NCI-H510A treated with DMSO at 0.1 percent for 48 hours (cell line): ENCODE measurements at regions not wholly inside any gene's neighbourhood (a gene's known extent, or its start where the extent isn't known, plus 50 kb on each side); places are given as distances from the start of the nearest gene placed in this dataset.

Experiments used
- DNase-seq: peaks from one replicate; lab custom pipeline; 2025; lab: John Stamatoyannopoulos, UW

- DNase-seq = no peak
These were observed 129.2 kb downstream of the RPS24 start for GRCh38 chr10:78162853-78163252.

DNA sequence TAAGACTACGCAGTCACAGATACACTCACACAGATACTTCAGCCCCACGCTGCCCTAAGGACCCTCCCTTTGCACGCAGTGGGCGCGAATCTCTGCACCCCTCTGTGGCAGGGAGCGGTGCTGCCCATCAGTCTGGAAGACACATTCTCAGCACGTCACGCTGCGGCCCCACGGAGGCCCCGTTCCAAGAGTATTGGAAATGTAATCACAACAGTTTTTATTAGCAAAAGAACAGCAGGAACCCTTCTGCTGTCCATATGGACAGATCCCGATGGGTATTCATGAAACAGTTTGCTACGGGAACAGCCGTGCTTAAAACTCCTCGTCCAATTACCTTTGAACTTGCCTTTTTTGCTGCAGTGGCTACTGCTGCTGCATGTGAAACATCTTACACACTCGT lies 131.0 kb downstream of the RPS24 start:
- no peak for DNase-seq

- DNase-seq = no peak
These were observed 131.5 kb downstream of the RPS24 start for GRCh38 chr10:78165172-78165571.

- peak; percentile 94 for DNase-seq
These were observed 132.0 kb downstream of the RPS24 start for GRCh38 chr10:78165617-78166016.

- DNase-seq = no peak
These were observed 132.6 kb downstream of the RPS24 start for GRCh38 chr10:78166261-78166660.

- DNase-seq = no peak
These were observed 135.6 kb downstream of the RPS24 start for GRCh38 chr10:78169214-78169613.

DNA sequence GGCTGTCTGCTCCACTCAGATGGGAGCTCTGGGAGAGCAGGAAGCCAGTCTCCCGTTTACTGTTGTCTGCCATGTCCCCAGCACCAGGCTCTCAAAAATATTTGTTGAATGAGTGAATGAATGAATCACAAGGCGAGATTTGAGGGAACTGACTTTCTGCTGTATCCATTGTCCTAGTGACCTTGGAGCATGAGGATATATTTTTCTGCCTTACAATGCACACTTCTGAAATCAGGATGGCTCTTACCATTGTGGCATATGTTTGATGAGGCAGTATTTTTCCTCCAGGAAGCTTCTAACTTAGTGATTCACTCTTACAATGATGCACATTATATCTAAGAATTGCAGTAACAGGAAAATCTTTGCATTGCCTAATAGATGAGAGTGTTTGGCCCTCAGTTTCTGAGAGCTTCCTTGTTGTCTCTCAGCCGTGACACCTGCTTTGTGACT lies 136.4 kb downstream of the RPS24 start:
- no peak for DNase-seq

GRCh38 chr10:78171633-78172400 lies 138.2 kb downstream of the RPS24 start:
- DNase-seq = no peak

DNA sequence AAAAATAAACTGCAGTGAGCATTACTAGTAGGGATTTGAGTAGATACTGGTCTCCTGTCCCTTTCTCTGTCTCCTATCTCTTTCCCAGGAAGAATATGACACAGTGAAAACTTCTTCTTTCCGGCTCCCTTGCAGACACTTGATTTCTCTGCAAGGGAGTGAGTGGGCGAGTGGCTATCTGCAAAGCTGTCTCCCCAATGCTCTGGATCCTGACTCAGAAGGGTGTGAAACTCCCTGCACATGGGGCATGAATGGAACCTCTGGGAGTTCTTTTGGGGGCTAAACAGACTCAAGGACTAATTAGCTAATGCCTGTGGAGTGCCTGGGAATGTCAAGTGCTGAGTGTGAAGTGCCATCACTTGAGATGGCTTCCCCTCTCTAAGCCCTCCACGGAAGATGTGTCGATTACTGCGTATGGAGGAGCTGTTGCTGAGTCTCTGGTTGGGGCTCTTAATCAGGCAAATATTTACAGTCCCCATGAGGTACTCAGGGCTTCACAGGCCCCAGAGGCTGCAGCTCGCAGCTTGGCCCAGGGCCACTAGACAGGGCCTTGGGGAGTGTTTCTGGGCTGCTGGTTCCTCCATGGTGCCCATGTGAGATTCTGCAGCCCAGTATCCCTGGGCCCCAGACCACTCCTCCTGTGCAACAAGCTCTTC lies 139.8 kb downstream of the RPS24 start:
- peak; percentile 53 for DNase-seq

DNA sequence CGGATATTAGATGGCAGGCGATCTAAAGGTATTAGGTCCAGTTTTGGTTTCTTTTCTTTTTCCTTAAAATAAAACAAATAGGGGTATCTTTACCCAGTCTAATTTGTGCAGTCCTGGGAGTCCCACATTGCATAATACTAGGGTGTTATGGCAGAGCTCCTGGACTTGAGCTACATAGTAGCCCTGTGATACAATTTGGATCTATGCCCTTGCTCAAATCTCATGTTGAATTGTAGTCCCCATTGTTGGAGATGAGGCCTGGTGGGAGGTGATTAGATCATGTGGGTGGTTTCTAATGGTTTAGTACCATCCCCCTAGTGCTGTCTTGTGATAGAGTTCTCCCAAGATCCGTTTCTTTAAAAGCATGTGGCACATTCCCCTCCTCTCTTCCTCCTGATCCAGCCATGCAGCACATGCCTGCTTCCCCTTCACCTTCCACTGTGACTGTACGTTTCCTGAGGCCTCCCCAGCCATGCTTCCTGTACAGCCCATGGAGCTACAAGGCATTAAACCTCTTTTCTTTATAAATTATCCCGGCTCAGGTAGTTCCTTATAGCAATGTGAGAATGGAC lies 141.9 kb downstream of the RPS24 start:
- no peak for DNase-seq

- no peak for DNase-seq
These were observed 143.0 kb downstream of the RPS24 start for GRCh38 chr10:78176320-78177317.

DNA sequence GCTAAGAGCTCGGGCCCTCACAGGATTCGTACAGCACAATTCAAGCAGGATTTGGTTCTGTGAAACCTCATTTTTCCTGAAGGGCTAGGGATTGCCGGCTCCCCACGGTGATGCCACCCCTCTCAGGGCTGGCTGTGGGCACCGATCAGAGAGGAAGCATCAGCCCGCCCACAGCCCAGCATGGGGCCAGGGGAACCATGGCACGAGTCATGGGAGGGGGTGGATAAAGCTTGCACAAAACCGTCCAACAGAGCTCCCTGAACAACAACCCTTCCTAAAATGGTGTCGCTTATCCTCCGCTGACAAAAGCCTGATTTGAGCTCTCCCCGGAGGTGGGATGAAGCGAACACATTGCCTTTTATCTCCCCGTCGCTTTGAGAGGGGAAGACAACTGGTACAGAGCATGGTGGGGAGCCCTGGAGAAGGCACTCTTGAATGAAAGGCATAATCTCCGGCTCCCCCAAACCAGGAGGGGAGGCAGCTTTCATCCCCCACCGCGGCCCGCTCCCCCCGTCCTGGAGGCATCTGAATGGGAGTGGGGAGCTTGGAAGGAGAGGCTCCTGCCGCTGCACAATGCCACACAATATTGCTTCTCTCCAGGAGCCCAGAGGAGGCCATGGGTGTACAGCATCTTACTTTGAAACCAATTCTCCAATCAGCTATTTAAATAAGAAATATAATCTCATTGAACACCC lies 144.0 kb downstream of the RPS24 start:
- no peak for DNase-seq

GRCh38 chr10:78178397-78178796 lies 144.7 kb downstream of the RPS24 start:
- no peak for DNase-seq

DNA sequence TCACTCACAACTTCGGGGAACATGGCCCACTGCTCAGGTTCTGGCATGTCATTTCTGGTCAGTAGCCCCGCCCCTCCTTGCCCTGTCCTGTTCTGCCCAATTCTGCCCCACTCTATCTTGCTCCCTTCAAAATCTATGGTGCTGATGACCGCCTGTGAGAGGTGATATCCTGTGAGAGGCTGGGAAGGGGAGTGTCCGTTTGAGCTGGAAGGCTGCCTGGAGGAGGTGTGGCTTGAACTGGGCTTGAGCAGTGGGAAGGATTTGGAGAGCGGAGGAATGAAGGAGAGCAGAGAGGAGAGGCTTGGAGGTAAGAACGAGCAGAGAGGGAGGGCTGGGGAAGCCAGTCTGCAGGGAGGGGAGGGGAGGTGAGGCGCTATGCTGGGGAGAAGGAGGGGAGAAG lies 145.3 kb downstream of the RPS24 start:
- no peak for DNase-seq

DNA sequence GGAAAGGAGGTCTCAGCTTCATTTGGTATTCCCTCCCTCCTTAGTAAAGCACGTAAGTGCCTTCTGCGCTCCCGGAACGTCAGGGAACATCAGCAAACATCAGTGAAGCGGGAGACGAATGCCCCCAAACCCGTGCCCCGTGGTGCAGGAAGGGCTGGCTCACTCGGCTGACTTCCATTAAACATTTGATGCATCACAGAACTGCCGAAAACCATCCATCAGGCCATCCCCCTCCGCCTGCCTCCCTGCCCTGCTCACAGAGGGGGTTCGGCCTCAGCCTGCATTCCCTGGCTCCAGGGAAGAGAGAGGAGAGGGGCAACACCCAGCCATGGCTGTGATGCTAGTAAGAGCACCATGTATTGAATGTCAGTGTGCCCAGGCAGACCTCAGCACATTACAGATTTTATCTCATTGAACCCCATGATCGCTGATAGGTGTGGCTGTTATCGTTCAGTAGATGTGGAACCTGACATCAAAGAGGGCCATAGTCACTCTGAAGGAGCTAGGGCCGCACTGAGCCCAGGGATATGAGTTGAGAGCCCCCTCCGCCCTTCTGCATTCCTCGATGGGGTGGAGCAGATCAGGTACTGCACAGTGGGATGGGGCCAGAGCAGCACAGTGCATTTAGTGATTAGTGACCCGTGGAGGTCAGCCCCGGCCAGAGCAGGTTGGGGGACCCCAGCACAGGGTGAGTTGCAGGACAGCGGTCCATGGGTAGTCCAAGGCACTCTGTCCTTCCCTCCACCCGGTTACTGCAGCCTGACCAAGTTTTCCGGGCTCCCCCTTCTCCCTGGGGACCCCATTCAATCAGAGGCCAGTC lies 146.4 kb downstream of the RPS24 start:
- no peak for DNase-seq

- DNase-seq = no peak
These were observed 147.9 kb downstream of the RPS24 start for GRCh38 chr10:78181381-78182055.

GRCh38 chr10:78182841-78183240 lies 149.2 kb downstream of the RPS24 start:
- DNase-seq = no peak

DNA sequence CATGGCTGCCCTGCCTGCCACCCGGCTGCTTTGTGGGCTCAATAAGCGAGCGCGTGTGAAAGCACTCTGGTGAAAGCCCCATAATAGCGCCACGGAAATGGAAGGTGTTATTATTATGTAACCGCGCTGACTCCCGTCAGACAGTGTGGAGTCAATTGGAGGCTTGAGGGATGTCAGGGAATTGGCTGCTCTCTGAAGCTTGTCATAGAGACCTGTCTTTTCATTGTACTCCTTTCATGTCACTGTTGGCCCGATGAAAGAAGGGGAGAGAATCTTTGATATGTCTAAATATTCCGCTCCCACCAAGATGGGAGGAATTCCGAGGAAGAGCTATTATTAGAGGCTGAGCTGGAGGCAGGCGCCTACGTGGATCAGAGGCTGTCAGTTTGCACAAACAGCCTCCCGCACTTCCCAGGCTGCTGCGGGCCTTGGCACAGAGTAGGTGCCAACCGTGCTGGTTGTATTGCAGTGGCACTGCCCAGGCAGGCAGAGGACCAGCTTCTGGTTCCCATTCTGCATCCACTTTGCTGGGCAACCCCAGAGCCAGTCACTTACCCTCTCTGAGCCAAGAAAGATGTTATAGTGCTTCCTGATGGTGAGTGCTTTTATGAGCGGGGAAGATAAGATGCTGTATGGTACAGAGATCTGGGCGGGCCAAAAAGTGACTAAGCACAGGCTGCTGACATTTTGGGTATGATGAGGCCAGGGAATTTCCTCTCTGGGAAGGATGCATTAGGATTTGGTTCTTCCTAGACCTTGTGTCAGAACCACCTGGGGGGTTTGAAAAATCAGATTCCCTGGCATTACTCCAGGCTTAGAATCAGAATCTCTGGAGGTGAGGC lies 151.4 kb downstream of the RPS24 start:
- DNase-seq = no peak

GRCh38 chr10:78185693-78186055 lies 152.0 kb downstream of the RPS24 start:
- DNase-seq = no peak
